ENCODE measurements at regions not wholly inside any gene's neighbourhood (a gene's known extent, or its start where the extent isn't known, plus 50 kb on each side); places are given as distances from the start of the nearest gene placed in this dataset.
"Not testable (repeated sequence)": the region's sequence is repeated elsewhere in the genome, so short reads cannot be mapped to it uniquely, and the experiment has no call there.

DNA sequence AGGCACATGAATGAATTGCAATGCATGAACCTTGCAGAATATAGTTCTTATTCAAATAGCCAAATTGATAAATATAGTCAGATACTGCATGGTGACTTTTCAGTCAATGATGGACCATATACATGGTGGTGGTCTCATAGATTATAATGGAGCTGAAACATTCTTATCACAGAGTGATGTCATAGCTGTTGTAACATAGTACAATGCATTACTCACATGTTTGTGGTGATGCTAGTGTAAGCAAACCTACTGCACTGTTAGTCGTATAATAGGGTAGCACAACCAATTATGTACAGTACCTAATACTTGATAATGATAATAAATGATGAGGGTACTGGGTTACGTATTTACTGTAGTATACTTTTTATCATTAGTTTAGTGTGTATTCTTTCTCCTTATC lies 280.3 kb downstream of the BCAT1 start:
- ATAC-seq (no peak), DNase-seq (no peak)

GRCh38 chr12:24664161-24664880 lies 284.6 kb downstream of the BCAT1 start:
- Histone ChIP-seq H3K27ac (ENCODE audit: low read length) (no peak overlapping the region), H3K4me1 (ENCODE audit: control insufficient read depth, insufficient read depth, low read length) (no peaks in the 10 kb centered on the region), H3K27me3 (ENCODE audit: control insufficient read depth, insufficient read depth) (no peaks in the 10 kb centered on the region), H3K9me3 (ENCODE audit: control insufficient read depth, low read length) (no peaks in the 10 kb centered on the region), H3K4me3 (ENCODE audit: low read length) (no peak overlapping the region)
- DNase-seq (no peak), ATAC-seq (no peak)
- 84% methylated on average over 9 of the region's 9 CpGs for WGBS
- intact Hi-C loops (cut with DNase I): no loop called here

More for the DNA sequence above, 280.3 kb downstream of the BCAT1 start:
- Histone ChIP-seq H3K27ac (ENCODE audit: low read length) (no peak overlapping the region), H3K9me3 (ENCODE audit: control insufficient read depth, low read length) (no peaks in the 10 kb centered on the region), H3K4me3 (ENCODE audit: low read length) (no peak overlapping the region), H3K4me1 (ENCODE audit: control insufficient read depth, insufficient read depth, low read length) (no peaks in the 10 kb centered on the region), H3K27me3 (ENCODE audit: control insufficient read depth, insufficient read depth) (no peaks in the 10 kb centered on the region)
- intact Hi-C loops (cut with DNase I): no loop called here
- 57% methylated on average over 2 of the region's 2 CpGs for WGBS

GRCh38 chr12:24661657-24662096 lies 287.2 kb downstream of the BCAT1 start:
- ATAC-seq: peak; percentile 61 to 75
- DNase-seq: peak; percentile 49 to 72 (median 70)
- Histone ChIP-seq H3K4me1 (ENCODE audit: control insufficient read depth, insufficient read depth, low read length) (no peaks in the 10 kb centered on the region), H3K9me3 (ENCODE audit: control insufficient read depth, low read length) (no peaks in the 10 kb centered on the region), H3K4me3 (ENCODE audit: low read length) (no peak overlapping the region), H3K27ac (ENCODE audit: low read length) (no peak overlapping the region), H3K27me3 (ENCODE audit: control insufficient read depth, insufficient read depth) (no peaks in the 10 kb centered on the region)
- intact Hi-C loops (cut with DNase I): no loop called here
- WGBS: 54% methylated on average over 5 of the region's 5 CpGs

GRCh38 chr12:24659016-24659415 lies 289.9 kb downstream of the BCAT1 start:
- Histone ChIP-seq H3K4me3 (ENCODE audit: low read length) (no peak overlapping the region), H3K27me3 (ENCODE audit: control insufficient read depth, insufficient read depth) (no peaks in the 10 kb centered on the region), H3K27ac (ENCODE audit: low read length) (no peak overlapping the region), H3K9me3 (ENCODE audit: control insufficient read depth, low read length) (no peaks in the 10 kb centered on the region), H3K4me1 (ENCODE audit: control insufficient read depth, insufficient read depth, low read length) (no peaks in the 10 kb centered on the region)
- DNase-seq (no peak), ATAC-seq (no peak)
- 97% methylated on average over 1 of the region's 1 CpG for WGBS
- intact Hi-C loops (cut with DNase I): no loop called here

- intact Hi-C loops (cut with DNase I); ATAC-seq; H3K4me1 ChIP-seq (ENCODE audit: control insufficient read depth, insufficient read depth, low read length); H3K4me3 ChIP-seq (ENCODE audit: low read length); H3K27me3 ChIP-seq (ENCODE audit: control insufficient read depth, insufficient read depth); H3K27ac ChIP-seq (ENCODE audit: low read length); H3K9me3 ChIP-seq (ENCODE audit: control insufficient read depth, low read length); DNase-seq: not testable (repeated sequence)
- 84% methylated on average over 4 of the region's 4 CpGs for WGBS
Observed at GRCh38 chr12:24654344-24654743, 294.6 kb downstream of the BCAT1 start.

DNA sequence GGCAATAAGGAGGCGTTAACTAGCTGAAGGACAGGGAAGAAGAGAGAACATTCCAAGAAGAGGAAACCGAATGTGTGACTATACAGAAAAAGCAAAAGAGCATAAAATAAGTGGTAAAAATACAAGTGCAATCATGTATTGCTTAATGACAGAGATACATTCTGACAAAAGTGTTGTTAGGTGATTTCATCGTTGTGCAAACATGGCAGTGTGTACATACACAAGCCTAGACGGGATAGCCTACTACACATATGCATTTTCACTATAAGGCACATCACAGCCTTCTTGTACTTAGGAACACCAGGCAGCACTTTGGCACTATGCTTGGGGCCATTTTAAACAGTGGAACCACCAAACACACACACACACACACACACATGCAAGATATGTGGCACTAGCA lies 299.3 kb downstream of the BCAT1 start:
- no peaks in the 10 kb centered on the region for H3K27me3 ChIP-seq (ENCODE audit: control insufficient read depth, insufficient read depth)
- ATAC-seq: no peak
- no peak overlapping the region for H3K4me3 ChIP-seq (ENCODE audit: low read length)

GRCh38 chr12:24649209-24649608 lies 299.7 kb downstream of the BCAT1 start:
- no peak for ATAC-seq
- intact Hi-C loops (cut with DNase I): no loop called here
- Histone ChIP-seq H3K4me3 (ENCODE audit: low read length) (no peak overlapping the region), H3K27me3 (ENCODE audit: control insufficient read depth, insufficient read depth) (no peaks in the 10 kb centered on the region), H3K9me3 (ENCODE audit: control insufficient read depth, low read length) (no peaks in the 10 kb centered on the region), H3K4me1 (ENCODE audit: control insufficient read depth, insufficient read depth, low read length) (no peaks in the 10 kb centered on the region), H3K27ac (ENCODE audit: low read length) (no peak overlapping the region)
- DNase-seq: no peak
- 52% methylated on average over 3 of the region's 3 CpGs for WGBS

More for the DNA sequence above, 299.3 kb downstream of the BCAT1 start:
- no peaks in the 10 kb centered on the region for H3K9me3 ChIP-seq (ENCODE audit: control insufficient read depth, low read length)
- no peak for DNase-seq
- H3K27ac ChIP-seq (ENCODE audit: low read length): no peak overlapping the region
- 83% methylated on average over 4 of the region's 4 CpGs for WGBS
- no peaks in the 10 kb centered on the region for H3K4me1 ChIP-seq (ENCODE audit: control insufficient read depth, insufficient read depth, low read length)
- intact Hi-C loops (cut with DNase I): no loop called here

DNA sequence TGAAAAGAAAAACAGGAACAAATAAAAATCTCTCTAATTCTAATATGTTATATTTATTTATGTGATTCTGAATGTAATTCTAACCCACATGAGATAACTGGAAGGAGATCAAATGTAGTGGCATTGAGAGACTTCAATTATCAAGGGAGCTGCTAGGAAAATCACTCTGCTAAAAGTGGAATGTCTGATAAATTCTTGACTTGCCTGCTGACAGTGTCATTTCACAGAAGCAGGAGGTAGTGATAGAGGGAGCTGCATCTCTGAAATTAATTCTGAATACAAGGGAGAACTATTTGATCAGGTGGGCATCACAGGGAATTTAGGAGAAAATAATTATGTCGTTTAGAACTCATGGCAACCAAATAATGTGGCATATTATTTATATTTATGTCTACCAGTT lies 303.6 kb downstream of the BCAT1 start:
- Histone ChIP-seq H3K4me3 (ENCODE audit: low read length) (no peak overlapping the region), H3K27ac (ENCODE audit: low read length) (no peak overlapping the region), H3K9me3 (ENCODE audit: control insufficient read depth, low read length) (no peaks in the 10 kb centered on the region), H3K27me3 (ENCODE audit: control insufficient read depth, insufficient read depth) (no peaks in the 10 kb centered on the region), H3K4me1 (ENCODE audit: control insufficient read depth, insufficient read depth, low read length) (no peaks in the 10 kb centered on the region)
- ATAC-seq (no peak), DNase-seq (no peak)
- intact Hi-C loops (cut with DNase I): no loop called here
- 79% methylated on average over 1 of the region's 1 CpG for WGBS

DNA sequence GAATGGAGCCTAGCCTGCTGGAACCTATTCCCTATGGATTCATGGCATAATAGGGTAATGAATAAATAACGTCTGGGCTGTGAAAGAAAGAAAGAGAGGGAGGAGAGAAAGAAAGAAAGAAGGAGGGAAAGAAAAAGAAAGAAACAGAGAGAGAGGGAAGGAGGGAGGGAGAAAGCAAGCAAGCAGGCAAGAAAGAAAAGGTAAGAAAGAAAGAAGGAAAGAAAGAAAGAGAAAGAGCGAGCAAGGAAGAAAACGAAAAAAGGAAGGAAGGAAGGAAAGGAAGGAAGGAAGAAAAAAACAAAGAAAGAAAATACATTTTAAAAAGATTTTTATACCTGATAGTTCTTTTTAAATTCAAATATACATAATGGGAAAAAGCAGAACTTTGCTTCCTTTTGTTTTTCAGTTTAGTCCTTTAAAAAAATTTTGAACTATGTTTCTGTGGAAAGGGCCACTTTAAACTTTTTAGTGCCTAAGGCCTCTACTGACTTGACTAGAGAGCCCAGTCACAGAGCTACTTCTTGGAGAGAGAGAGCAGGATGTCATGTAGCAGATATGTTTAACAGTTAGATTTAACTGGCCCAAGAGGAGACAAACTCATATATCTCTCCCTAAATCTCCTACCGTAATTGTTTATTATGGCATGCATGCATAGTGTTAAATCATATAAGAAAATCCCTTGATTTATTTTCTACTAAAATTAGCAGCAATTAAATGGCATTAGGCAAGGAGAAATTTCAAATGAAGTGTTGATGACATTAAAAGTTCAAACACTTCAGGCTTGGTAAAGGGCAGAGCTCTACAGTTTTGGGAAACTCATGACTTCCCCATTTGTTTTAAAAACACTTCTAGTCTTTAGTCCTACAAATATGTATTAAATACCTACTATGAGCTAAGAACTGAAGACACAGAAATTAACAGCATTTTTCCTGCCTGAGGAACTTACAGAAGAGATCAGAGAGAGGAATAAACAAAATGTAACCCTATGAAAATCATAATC lies 305.5 kb downstream of the BCAT1 start:
- no peaks in the 10 kb centered on the region for H3K27me3 ChIP-seq (ENCODE audit: control insufficient read depth, insufficient read depth)
- intact Hi-C loops (cut with DNase I): no loop called here
- ATAC-seq (no peak), DNase-seq (no peak)
- no peaks in the 10 kb centered on the region for H3K9me3 ChIP-seq (ENCODE audit: control insufficient read depth, low read length)
- H3K4me3 ChIP-seq (ENCODE audit: low read length): no peak overlapping the region
- WGBS: 61% methylated on average over 4 of the region's 4 CpGs
- H3K27ac ChIP-seq (ENCODE audit: low read length): no peak overlapping the region
- H3K4me1 ChIP-seq (ENCODE audit: control insufficient read depth, insufficient read depth, low read length): no peaks in the 10 kb centered on the region

- ATAC-seq: no peak
- DNase-seq: no peak
- Histone ChIP-seq H3K27ac (ENCODE audit: low read length) (no peak overlapping the region), H3K27me3 (ENCODE audit: control insufficient read depth, insufficient read depth) (no peaks in the 10 kb centered on the region), H3K4me1 (ENCODE audit: control insufficient read depth, insufficient read depth, low read length) (no peaks in the 10 kb centered on the region), H3K9me3 (ENCODE audit: control insufficient read depth, low read length) (no peaks in the 10 kb centered on the region), H3K4me3 (ENCODE audit: low read length) (no peak overlapping the region)
- intact Hi-C loops (cut with DNase I): no loop called here
- 0% methylated on average over 1 of the region's 1 CpG for WGBS
Observed at GRCh38 chr12:24639641-24640040, 309.3 kb downstream of the BCAT1 start.

DNA sequence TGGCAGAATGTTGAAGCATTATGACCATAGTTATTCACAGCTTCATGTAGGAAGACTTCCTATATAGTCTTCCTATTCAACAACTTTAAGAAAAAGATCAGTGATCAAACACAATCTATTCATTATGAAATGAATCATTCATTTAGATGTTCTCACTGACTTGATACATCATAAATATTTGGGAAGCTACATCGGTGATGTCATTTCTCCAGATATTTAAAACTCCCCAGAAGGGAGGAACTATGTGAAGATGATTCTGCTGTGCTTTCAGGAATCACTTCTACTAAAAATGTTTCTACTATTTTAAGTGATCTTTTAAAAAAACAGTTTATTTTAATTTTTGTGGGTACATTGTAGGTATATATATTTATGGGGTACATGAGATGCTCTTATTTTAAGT lies 316.4 kb downstream of the BCAT1 start:
- Histone ChIP-seq H3K4me3 (ENCODE audit: low read length) (no peak overlapping the region), H3K27me3 (ENCODE audit: control insufficient read depth, insufficient read depth) (no peaks in the 10 kb centered on the region), H3K4me1 (ENCODE audit: control insufficient read depth, insufficient read depth, low read length) (no peaks in the 10 kb centered on the region), H3K27ac (ENCODE audit: low read length) (no peak overlapping the region), H3K9me3 (ENCODE audit: control insufficient read depth, low read length) (no peaks in the 10 kb centered on the region)
- no peak for ATAC-seq
- WGBS: 68% methylated on average over 1 of the region's 1 CpG
- intact Hi-C loops (cut with DNase I): no loop called here
- no peak for DNase-seq
